GM12873 (cell line): ENCODE measurements at regions not wholly inside any gene's neighbourhood (a gene's known extent, or its start where the extent isn't known, plus 50 kb on each side); places are given as distances from the start of the nearest gene placed in this dataset.

Experiments
- CTCF ChIP-seq: IDR thresholded peaks from 2 replicates; pipeline ENCODE4 v1.5.1; 2012; ENCODE audit warnings: low read depth, mild to moderate bottlenecking, moderate library complexity, low read length, control low read depth; ENCODE audit not compliant: insufficient read depth; ENCODE audit errors: missing control alignments

GRCh38 chr2:215749092-215749957 is 264.0 kb downstream of the MREG start:
- no peak for TF ChIP-seq CTCF

GRCh38 chr2:215748446-215748845 is 264.9 kb downstream of the MREG start:
- TF ChIP-seq CTCF: no peak

- no peak for TF ChIP-seq CTCF
Measured at GRCh38 chr2:215746887-215747615, 266.3 kb downstream of the MREG start.

- no peak for TF ChIP-seq CTCF
Measured at GRCh38 chr2:215746226-215746886, 267.0 kb downstream of the MREG start.

- TF ChIP-seq CTCF: no peak
Measured at GRCh38 chr2:215745331-215745730, 268.0 kb downstream of the MREG start.

- TF ChIP-seq CTCF: no peak
Measured at GRCh38 chr2:215744514-215744913, 268.8 kb downstream of the MREG start.

- TF ChIP-seq CTCF: no peak
Measured at GRCh38 chr2:215743066-215743465, 270.3 kb downstream of the MREG start.
